GM19397 (cell line): ENCODE measurements at regions not wholly inside any gene's neighbourhood (a gene's known extent, or its start where the extent isn't known, plus 50 kb on each side); places are given as distances from the start of the nearest gene placed in this dataset.
A peak's percentile ranks its signal among the peaks of the same experiment; 100 is the strongest.

Experiments used
- ATAC-seq: cut with Tn5 transposase; IDR thresholded peaks from one replicate; pipeline ENCODE4 v1.9.1; 2021; ENCODE audit warnings: mild to moderate bottlenecking, moderate library complexity; ENCODE audit not compliant: unreplicated experiment

DNA sequence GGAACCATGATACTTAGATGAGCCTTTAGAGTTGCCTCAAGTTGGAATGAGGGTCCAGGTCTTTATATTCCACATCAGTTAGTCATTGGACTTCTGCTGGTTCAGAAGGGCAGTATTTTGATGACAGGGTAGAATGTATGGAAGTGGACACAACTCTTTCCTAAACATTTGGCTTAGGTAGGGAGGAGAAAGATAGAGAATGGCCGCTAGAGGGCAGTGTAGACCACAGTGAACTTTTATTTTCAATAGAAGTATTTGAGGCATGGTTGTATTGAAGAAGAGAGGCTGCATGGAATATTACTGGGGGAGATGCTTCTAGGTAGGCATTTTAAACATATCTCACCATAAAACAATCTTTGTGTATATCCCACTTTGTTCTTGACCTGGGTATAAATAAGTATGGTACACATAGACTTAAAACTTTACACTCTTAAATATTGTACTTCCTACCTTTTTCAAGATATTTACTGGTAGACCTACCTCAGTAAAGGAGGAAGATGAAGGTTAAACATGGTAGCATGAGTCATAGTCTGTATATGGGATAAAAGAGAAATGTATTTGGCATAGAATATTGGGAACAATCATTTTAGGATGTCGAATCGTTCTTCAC, 497.6 kb upstream of the FAM98A start:
- peak; percentile 63 for ATAC-seq

DNA sequence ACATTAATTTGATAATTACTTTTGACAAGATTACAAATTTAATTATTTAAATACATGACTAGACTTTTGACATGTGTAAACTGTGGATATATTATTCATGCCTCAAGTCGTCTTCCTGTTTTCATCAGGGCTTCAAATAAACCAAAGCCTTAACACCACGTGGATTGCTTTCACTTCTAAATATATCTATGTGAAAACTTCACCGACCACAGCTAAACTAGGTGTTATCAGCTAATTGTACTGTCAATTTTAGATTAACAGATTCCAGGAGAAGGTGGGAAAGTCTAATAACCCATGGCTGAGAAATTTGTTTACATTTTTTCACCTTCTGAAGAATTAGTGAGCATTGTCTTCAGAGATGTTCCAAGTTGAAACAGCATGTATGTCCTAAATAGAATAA, 494.7 kb upstream of the FAM98A start:
- no peak for ATAC-seq

DNA sequence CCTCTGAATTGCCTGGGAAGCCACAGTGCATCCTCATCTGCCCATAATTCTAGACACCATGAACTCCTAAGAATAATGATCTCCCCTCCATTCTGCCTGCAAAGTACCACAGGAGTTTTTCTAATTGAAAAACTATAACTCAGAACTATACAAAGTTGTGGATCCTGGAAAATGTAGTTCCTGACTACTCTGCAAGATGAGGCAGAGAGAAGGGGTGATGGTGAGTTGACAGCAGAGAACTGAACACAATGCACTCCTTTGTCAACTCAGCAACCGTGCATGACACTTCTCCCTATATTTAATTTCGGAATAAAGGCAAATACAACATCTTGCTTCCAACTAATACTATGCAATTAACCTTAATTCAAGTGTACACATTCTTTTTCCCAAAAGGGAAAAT, 471.1 kb upstream of the FAM98A start:
- no peak for ATAC-seq

DNA sequence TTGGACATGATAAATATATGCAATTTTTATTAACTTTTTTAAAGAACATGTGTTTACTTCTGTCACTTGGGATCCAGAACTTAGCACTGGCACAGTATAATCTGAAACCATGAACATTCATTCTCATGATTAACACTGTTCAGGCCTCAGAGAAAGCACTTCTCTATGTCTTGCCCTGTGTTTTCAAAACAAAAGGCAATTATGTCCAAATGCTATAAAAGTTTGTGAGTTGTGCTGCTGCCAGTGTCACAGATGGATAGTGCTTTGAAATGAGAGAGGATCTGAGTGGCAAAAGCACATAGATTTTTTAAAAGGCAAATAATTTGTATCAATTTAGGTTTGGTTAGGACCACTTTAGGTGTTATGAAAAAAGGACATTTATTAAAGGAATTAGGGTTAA, 470.5 kb upstream of the FAM98A start:
- no peak for ATAC-seq

DNA sequence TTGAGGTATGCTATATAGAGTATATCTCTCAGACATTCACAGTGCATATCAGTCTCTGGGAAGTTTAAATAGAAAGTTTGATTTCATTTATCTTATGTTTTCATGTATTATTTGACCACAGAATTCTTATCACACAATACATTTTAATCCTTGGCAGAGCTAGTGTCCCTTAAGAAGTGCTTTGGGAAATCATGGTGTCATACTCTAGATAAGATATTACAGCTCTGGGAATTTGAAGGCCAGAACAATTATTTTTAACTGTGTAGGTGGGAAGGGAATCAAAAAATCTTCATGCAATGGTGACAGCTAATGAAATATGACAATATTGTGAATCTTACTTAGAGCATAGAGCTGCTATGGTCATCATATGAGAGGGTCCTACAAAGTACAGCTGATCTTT, 451.3 kb upstream of the FAM98A start:
- no peak for ATAC-seq

DNA sequence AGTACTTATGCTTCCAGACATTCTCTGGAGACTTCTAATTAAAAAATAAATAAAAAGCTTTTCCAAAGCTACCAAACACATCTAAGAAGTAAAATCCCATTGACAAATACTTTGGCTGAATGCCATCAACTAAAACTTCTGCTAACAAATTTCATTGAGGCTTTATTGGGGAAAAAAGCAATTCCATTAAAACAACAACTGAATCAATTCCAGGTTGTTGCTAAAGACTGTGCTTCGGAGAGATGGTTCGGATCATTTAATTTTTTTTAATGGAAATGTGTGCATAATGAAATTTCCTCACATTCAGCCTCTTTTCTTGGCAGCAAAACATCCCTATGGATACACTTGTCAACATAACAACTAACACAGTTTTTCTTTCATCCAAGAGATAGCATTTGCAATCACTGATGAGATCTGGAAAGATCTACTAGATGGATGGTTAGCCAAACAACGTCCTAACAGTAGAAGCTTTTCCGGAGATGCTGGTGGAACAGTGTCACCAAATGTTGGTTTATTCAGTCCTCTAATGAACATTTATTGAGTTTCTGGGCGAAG, 446.1 kb upstream of the FAM98A start:
- ATAC-seq, result no peak

DNA sequence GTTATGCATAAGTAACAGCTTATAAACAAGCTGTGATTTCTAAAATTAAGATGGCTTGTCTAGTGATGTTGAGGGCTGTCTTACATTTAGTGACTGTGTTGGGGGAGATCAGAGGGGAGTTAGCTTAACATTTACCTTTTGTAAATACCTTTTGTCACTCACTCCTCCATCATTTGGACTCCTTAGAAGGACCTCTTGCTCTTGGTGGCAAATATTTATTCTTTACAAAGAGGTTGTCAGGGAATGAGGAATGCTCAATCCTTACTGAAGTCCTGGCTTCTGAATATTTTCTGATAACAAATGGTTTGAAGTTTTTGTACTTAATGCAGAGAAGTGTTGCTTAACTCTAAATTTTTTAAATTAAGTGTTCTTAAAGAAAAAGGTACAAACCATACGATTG, 438.8 kb upstream of the FAM98A start:
- ATAC-seq, result no peak

DNA sequence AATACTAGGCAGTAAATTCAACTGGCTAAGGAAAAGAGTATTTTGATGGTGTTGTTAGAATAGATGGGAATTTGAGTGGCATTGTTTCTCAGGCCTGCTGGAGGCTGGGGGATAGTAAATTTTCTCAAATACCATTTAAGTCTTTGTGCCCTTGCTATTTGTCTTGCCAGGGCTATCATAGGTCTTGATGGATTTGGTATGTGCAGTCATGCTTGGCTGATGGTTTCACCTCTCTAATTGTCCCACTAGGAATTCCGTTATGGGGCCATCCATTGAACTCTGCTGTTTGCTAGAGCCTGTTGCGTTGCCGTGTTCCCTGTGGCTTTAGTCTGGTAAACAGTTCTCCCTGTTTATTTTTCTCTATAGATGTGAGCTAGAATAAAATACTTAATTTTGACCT, 438.1 kb upstream of the FAM98A start:
- no peak for ATAC-seq

DNA sequence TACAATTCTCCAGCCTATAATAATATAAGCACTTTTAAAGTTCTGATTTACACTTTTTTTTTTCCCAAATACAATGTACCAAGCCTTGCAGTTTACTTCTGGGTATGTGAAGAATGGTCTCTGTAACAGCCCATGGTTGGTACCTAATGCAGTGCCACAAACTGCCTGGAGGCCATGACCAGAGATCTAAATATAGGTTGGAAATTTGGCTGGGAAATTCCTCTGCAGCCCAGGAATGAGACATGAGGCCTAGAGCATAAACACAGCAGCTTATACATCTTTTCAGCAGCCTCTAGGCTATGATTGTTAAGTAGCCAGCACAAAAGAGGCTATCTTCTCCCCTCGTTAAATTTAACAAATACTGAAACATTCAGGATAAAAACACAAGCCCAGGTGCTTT, 432.0 kb upstream of the FAM98A start:
- no peak for ATAC-seq

DNA sequence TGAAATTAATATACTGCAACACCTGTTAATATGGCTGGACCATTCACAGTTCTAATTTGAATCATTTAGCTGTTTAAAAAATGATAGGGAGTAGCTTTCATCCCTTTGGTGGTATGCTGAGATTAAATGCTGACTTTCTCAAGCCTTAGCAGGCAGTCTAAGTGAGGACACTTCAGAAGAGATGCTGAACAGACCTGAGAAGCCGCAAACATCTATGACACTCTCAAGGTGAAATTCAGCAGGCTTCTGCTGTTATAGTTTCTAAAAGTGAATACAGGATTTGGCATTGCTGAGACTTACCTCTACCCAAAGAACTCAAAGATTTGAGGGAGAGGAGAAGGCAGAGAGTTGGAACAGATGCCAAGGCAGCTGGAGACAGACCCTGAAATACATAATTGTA, 431.2 kb upstream of the FAM98A start:
- ATAC-seq, result no peak

DNA sequence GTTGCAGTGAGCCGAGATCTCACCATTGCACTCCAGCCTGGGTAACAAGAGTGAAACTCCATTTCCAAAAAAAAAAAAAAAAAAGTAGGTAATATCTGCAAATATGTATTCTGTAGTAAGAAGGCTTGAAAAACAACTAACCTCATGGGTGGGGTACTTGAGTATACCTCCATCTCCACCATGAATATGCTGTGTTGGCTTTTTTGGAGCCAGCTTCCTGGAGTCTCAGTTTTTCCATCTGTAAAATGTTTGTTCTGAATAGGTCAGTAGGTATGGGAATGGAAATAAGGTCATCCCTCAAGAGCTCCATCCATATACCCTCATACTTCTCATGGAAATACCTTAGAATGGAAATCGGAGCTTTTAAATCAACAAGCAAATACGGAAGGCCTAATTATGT, 430.0 kb upstream of the FAM98A start:
- no peak for ATAC-seq

DNA sequence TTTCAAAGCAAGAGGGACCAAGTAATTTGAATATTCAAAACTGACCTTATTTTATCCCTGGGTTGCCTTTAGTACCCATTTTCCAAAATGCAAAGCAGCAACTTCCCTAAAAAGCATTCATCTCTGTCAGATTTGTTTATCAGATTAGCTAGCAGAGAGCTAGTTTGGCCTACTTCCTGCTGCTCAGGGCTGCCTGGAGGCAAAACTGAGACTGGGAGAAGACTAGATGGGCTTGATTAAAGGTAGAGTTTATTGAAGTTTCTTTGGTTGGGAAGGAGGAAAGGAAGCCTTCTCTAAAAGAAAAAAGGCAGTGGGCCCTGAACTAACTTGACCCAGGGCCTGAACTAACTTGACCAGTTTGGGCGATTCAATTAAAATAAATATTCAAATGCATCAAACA, 426.1 kb upstream of the FAM98A start:
- ATAC-seq, result no peak

DNA sequence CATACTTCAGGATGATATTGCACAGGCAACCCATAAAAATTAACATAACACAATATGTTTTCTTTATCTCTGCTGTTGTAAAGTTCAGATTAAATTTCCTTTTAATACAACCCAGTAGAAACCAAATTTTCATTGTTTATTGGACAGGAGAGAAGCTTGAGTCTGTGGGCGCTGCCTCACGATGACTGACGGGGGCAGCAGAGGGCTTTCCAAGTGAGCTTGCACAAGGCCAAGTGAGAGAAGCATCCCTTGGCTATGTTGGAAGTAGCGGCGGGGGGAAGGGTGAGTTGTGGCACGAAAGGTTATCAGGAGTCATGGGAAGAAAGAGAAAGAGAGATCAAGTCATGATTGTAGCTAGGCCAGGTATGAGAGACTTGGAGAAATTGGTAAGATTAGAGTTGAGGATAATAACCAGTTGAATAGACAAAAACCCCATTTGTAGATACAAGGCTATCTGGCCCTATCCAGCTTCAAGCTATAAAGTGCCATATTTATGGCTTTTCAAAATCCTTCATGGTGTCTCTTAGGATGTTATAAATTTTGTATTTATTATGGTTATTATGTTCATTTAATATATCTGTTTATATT, 413.7 kb upstream of the FAM98A start:
- ATAC-seq, result peak; percentile 85

DNA sequence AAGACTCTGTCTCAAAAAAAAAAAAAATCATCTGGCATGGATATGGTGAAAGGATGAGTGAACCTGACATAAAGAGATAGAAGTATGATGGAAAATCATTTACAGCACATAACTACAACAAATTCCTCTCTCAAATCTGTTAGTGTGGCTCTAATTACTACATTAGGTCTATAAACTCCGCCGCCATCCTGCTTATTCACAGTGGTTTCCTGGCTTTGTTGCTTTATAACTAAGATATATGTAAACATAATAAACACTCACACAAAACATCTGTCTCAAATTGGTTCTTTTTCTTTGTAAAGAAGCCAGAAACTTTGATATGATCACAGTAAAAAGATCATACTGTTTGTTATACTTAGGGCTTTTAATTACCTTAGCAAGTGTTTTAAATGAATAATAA, 412.6 kb upstream of the FAM98A start:
- no peak for ATAC-seq

DNA sequence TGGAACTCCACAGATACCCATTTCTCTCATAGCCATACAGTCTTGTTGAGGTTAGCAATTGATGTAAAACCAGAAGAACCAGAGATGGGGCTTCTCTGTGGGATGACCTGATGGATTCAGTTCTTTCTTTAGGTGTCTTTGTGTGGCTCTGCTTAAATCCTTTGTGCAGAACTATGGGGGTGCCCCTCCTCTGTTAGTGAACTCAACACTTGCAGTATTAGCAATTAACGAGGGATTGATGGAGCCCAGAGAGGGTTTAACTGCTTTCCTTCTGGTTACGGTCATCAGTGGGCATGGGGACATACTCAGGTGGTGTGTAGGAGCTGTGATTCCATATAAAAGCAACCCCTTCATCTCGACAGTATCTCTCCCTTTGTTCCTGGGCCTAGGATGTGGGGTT, 406.8 kb upstream of the FAM98A start:
- ATAC-seq, result no peak

DNA sequence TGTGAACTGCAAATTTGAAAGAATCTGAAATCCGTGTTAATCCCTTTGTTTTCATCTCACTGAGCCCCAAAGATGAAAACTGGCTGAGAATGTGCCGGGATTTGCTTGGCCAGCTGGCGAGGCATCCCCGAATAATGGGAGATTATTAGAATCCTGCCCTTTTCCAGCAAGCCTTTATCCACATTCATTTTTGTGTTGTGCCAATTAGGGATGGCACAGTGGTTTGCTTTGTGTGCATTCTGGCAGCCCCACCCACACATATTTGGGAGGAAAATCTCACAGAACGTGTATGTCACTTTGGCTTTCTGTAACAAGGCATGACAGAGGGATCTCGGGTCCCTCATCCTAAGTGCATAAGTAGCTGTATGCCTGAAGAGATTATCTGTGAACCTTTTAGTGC, 405.8 kb upstream of the FAM98A start:
- ATAC-seq, result no peak

DNA sequence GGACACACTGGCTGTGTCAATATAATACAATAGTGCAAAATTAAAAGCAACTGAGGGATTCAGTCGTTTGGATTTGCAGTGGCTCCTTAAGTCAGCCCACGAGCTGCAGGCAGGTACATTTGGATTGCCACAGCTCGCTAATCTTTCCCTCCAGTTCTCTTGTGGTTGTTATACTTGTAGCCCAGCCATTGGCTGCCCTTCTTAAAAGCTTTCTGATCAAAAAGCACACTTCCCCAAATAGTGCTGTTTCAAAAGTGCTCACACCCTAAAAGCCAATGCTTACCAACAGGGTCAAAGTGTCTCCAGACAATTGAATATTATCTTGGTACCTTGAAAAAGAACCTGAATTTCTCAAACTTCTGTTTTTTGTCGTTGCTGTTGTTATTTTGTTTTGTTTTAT, 404.7 kb upstream of the FAM98A start:
- ATAC-seq, result no peak

DNA sequence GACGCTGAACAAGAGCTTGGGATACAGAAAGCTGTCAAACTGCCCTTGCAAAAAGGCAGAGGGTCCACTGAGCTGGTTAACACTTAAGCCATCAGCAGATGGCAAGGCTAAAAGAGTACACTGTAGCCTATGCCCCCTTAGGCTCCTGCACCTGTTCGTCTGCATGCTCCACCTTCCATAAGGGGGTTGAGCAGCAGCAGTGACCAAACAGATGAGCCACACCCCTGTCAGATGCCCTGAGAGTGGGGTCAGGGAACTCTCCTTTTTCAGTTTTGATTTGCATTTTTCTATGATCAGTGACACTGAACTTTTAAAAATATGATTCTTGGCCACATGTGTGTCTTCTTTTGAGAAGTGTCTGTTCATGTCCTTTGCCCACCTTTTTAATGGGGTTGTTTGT, 402.5 kb upstream of the FAM98A start:
- ATAC-seq, result no peak

DNA sequence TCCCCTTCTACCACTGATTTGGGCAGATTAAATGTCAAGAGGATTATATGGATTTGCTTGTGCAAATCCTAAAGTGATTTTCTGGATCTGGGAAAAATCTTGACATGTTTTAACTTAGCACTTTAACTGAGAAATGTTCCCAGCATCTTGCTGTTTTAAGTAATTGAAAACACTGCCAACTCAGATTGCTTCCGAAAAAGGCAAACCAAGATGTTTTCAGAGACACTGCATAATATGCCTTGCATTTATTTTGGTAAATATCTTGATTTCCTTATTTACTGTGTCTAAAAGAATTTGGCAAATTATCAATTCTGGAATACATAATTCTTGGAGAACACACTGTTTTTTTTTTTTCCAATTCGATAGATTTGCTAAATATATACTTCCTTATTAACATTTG, 385.0 kb upstream of the FAM98A start:
- ATAC-seq, result no peak

DNA sequence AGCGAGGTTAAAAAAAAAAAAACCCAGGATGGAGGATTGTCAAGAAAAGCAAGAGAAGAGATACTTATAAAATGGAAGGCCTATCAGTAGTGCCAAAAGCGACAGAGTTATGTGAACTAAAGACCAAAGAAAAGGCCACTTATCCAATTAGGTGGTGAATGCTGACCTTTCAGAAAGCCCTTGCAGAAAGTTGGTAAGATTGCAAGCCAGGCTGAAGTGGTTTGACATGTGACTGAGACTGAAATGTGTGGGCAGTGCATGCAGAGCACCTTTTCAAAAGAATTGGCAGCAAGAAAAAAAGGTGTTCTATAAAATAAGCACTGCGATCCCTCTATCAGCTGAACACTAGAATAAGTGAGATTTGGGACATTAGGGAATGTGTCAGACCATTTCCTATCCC, 379.4 kb upstream of the FAM98A start:
- ATAC-seq, result no peak

DNA sequence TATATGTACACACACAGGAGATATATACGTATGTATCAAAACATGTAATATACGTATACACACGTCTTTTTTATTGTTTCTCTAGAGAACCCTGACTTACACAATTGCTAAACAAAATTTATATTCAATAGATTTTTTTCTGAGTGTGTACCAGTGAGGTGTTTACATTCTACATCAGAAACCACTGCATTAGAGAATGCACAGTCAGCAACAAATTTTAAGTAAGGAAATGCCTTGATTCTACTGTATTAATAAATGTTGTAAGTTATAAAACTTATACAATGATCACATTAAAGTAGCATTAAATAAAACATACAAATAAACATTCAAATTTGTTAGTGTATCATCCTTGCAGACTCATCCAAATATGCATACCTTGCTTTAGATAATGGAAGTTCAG, 376.4 kb upstream of the FAM98A start:
- ATAC-seq, result no peak

DNA sequence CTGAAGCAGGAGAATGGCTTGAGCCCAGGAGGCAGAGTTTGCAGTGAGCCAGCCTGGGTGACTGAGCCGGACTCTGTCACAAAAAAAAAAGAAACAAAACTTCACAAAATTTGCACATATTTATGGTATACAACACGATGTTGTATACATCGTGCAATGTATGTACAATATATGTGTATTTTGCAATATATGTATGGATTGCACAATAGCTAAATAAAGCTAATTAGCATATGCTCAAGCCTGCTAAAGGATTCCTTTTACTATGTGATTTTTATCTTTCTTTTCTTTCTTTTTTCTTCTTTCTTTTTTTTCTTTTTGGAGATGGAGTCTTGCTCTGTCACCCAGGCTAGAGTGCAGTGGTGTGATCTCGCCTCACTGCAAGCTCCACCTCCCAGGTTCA, 368.0 kb upstream of the FAM98A start:
- ATAC-seq, result no peak

DNA sequence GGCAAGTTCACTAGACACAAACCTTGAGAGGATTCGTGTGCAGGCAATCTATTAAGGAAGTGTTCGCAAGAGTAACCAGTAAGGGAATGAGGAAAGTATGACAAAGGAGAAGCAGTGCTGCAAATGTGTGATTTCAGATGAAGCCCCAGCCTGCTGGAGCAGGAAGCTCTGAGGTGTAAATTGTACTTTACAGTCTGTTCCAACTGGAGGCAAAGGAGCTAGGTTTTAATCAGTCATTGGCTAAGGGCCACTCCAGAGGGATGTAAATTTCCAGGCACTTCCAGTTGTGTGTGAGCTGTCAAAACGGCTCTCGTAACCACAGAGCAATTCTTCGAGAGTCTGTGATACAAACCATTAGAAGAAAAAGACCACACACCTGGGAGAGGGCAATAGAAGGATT, 359.5 kb upstream of the FAM98A start:
- ATAC-seq, result no peak
